ENCODE measurements at regions not wholly inside any gene's neighbourhood (a gene's known extent, or its start where the extent isn't known, plus 50 kb on each side); places are given as distances from the start of the nearest gene placed in this dataset.

- TF ChIP-seq CTCF (IDR thresholded peaks at IDR 0.05; ENCODE audit: insufficient read depth, low read depth, low read length, missing control alignments) = no peak
- H3K4me3 ChIP-seq (ENCODE audit: low read length) = no peak overlapping the region
- no peak for DNase-seq (ENCODE audit: low read depth)
Observed at GRCh38 chr11:70780246-70780535, 381.9 kb downstream of the CTTN start.

GRCh38 chr11:70782401-70782913, 384.1 kb downstream of the CTTN start:
- DNase-seq (ENCODE audit: low read depth) = no peak
- no peak for TF ChIP-seq CTCF (IDR thresholded peaks at IDR 0.05; ENCODE audit: insufficient read depth, low read depth, low read length, missing control alignments)
- no peak overlapping the region for H3K4me3 ChIP-seq (ENCODE audit: low read length)

GRCh38 chr11:70783356-70783755, 385.0 kb downstream of the CTTN start:
- H3K4me3 ChIP-seq (ENCODE audit: low read length) = no peak overlapping the region
- no peak for TF ChIP-seq CTCF (IDR thresholded peaks at IDR 0.05; ENCODE audit: insufficient read depth, low read depth, low read length, missing control alignments)
- DNase-seq (ENCODE audit: low read depth) = no peak

GRCh38 chr11:70783821-70784220, 385.5 kb downstream of the CTTN start:
- no peak overlapping the region for H3K4me3 ChIP-seq (ENCODE audit: low read length)
- no peak for DNase-seq (ENCODE audit: low read depth)
- no peak for TF ChIP-seq CTCF (IDR thresholded peaks at IDR 0.05; ENCODE audit: insufficient read depth, low read depth, low read length, missing control alignments)

- DNase-seq (ENCODE audit: low read depth) = no peak
- no peak overlapping the region for H3K4me3 ChIP-seq (ENCODE audit: low read length)
- no peak for TF ChIP-seq CTCF (IDR thresholded peaks at IDR 0.05; ENCODE audit: insufficient read depth, low read depth, low read length, missing control alignments)
Observed at GRCh38 chr11:70785372-70785771, 387.0 kb downstream of the CTTN start.

GRCh38 chr11:70786021-70786665, 387.8 kb downstream of the CTTN start:
- no peak for DNase-seq (ENCODE audit: low read depth)
- TF ChIP-seq CTCF (IDR thresholded peaks at IDR 0.05; ENCODE audit: insufficient read depth, low read depth, low read length, missing control alignments) = no peak
- no peak overlapping the region for H3K4me3 ChIP-seq (ENCODE audit: low read length)

Data from epithelial cell of esophagus (primary cell).